ENCODE measurements at regions not wholly inside any gene's neighbourhood (a gene's known extent, or its start where the extent isn't known, plus 50 kb on each side); places are given as distances from the start of the nearest gene placed in this dataset.
"Not testable (repeated sequence)": the region's sequence is repeated elsewhere in the genome, so short reads cannot be mapped to it uniquely, and the experiment has no call there.

DNA sequence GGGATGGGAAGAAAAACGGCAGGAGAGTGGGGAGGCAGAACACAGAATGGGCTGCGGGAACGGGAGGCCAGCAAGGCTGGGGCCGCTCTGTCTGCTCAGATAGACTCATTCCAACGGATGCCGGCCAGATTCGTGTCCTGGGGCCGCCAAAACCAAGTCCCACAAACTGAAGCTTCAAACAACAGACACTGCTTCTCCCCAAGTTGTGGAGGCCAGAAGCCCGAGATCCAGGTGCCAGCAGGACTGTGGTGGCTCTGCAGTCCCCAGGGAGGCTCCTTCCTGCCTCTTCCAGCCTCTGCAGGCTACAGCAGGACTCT, 100.6 kb downstream of the ADRA2C start:
- DNase-seq (ENCODE audit: low spot score), result no peak

DNA sequence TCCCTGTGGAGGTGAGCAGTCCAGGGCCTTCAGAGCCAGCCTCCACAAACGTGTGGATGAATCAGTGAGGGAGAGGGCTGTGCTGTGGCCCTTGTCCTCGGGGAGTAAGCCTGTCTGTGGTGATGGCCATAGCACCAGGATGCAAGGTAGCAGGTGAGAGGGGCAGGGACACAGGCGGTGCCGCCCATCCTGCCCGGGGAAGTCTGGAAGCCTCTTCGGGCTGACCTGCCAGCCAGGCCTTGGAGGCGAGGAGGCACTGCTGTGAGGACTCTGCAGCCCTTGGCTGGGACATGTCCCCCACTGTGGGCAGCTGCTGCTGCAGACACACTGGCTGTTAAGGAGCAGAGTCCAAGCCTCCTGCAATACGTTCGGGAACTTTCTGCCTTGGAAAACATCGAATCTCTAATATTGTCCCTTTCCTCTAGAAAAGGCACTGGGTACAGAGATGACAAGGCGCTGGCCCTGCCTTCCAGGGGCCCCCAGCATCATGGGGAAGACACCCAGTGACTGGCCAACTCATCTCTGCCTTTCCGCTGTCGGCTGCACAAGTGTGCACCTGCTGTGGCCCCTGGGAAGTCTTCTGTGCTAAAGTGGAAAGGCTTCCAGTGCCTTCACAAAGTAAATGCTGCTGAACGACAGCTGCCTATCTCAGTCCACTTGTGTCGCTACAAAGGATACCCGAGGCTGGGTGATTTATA, 101.4 kb downstream of the ADRA2C start:
- no peak for DNase-seq (ENCODE audit: low spot score)

DNA sequence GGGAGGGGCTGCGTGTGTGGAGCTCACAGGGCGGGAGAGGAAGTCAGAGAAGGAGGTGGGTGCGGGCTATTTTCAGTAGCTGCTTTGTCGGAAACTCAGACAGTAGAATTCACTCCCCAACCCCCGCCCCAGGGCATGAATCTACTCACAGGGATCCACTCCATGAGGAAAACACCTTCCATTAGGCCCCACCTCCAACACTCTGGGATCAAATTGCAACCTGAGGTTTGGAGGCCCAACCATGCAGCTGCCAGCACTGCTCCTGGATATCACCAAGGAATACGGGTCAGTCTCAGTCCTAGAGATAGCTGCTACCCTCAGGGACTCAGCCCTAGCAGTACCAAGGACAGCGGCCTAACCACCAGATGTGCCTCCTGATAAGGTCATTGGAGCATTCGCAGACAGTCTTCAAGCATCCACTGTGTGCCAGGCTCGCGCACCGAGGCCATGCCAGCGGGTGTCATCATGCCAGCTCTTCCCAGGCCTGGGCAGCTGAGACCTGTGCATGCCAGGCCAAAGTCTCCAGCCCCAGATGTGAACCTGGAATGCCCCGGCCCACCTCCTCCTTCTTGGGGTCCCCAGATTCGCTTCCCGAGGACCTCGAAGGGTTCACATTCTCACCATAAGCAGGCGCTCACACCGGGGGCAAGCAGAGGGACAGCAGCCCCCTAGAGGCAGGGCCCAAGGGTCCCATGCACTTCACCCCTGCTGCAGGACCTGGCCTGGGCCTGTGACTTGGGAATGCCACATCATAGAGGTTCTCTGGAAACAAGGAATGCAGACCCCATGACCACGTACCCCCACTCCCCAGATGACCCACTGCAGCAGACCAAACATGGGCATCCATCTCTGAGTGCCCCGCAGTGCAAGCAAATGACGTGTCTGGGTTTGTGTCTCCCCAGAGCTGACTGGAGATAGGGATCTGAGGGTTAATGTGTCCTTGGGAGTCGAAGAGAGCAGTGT, 102.3 kb downstream of the ADRA2C start:
- DNase-seq (ENCODE audit: low spot score), result peak; percentile 62

- no peak for DNase-seq (ENCODE audit: low spot score)
Measured at GRCh38 chr4:3869174-3869572, 103.0 kb downstream of the ADRA2C start.

DNA sequence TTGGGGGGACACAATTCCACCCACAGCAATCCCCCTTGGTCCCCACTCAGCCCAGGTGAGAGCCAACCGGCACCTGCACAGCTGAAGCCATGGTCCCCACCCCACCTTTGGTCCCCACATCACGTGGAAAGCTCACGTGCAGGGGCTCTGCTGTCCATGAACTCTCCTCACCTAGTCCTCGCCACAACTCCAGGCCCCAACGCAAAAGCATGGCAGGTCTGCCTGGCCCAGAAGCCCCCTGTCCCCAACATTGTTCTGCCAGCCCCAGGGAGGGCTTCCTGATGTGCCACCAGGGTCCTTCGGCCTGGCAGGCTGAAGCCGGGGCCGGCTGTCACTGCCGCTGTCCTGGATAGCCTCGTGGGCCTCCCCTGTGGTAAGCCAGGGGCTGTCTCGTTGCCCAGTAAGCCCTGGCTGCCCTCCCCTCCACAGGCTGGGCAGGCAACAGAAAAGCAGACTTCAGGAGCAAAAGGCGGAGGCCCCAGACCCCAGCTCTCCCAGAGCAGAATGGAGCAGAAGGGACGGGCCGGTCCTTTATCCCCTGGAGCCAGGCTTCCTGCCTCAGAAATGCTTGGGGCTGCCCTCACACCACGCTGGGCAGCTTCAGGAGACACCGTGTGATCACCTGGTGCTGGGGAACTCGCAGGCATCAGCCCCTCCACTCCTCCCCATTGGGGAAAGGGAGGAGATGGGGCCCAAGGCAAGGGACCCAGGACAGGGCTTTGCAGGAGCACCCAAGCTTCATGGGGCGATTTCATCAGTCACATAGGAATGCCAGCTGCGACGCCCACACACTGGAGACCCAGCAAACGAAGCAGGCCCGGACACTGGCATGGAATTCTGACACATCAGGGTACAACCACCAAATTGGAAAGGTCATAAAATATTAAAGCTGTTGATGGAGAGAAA, 103.7 kb downstream of the ADRA2C start:
- DNase-seq (ENCODE audit: low spot score), result no peak

GRCh38 chr4:3870567-3870962, 104.4 kb downstream of the ADRA2C start:
- no peak for DNase-seq (ENCODE audit: low spot score)

GRCh38 chr4:3871181-3871852, 105.1 kb downstream of the ADRA2C start:
- DNase-seq (ENCODE audit: low spot score), result no peak

DNA sequence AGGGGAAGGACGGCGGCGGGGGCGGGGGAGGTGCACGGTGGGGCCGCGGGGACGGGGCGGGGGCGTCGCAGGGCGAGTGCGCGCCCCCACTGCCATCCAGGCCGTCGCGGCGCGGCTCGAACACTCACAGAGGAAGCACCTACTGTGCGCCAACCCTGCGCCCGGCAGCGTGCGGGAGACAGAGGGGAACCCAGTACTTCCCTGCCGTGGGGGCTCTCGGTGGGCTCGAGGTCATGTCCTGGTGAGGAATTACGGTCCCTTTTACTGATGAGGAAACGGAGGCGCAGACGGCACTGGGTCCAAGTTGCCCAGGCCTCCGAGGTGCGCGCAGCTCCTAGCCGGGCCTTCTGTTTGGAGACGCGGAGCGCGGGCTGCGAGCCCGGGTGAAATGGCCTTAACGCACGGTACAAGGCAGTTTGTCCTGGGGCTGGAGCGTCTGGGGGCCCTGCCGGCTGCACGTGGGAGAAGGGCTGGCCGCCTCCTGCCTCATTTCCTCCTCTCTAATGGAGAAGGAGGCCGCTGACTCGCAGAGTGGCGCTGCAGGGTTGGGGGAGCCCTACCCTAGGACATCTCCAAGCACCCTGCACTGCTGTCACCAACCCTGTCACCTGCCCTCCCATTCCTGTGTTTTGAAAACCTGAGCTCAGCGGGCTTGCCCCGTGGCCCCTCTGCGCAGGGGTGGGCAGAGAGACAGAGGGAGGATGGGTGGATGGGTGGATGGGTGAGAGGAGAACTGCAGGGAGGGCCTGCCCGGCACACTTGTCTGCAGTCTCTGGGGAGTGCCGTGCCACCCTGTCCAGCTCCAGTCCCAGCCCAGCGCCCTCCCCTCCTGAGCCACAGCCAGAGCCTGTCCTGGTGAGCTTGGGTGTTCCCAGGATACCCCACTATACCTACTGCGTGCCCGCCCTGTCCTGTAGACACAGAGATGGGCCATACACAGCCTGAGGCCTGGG, 106.0 kb downstream of the ADRA2C start:
- no peak for DNase-seq (ENCODE audit: low spot score)

- no peak for DNase-seq (ENCODE audit: low spot score)
Measured at GRCh38 chr4:3872834-3873313, 106.7 kb downstream of the ADRA2C start.

- DNase-seq (ENCODE audit: low spot score), result no peak
Measured at GRCh38 chr4:3873408-3874027, 107.3 kb downstream of the ADRA2C start.

GRCh38 chr4:3874028-3874415, 107.8 kb downstream of the ADRA2C start:
- DNase-seq (ENCODE audit: low spot score), result no peak

GRCh38 chr4:3874525-3875110, 108.4 kb downstream of the ADRA2C start:
- no peak for DNase-seq (ENCODE audit: low spot score)

DNA sequence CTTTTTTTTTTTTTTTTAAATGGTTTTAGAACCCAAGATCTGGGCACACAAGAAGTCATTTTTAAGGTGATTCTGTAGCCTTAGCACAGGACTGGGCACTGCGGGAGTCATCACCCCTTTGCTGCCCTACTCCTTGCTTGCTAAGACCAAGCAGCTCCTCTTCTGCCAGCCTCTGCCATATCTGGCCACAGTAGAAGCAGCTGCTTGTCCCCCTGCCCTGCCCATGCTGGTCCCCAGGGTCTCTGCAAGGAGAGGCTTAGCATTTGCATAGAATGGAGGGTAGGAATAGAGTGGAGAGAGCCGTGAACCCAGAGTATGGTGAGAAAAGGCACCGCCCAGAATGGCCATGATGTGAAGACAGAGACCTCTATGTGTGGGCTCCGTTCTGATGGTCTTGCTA, 109.3 kb downstream of the ADRA2C start:
- DNase-seq (ENCODE audit: low spot score), result no peak

DNA sequence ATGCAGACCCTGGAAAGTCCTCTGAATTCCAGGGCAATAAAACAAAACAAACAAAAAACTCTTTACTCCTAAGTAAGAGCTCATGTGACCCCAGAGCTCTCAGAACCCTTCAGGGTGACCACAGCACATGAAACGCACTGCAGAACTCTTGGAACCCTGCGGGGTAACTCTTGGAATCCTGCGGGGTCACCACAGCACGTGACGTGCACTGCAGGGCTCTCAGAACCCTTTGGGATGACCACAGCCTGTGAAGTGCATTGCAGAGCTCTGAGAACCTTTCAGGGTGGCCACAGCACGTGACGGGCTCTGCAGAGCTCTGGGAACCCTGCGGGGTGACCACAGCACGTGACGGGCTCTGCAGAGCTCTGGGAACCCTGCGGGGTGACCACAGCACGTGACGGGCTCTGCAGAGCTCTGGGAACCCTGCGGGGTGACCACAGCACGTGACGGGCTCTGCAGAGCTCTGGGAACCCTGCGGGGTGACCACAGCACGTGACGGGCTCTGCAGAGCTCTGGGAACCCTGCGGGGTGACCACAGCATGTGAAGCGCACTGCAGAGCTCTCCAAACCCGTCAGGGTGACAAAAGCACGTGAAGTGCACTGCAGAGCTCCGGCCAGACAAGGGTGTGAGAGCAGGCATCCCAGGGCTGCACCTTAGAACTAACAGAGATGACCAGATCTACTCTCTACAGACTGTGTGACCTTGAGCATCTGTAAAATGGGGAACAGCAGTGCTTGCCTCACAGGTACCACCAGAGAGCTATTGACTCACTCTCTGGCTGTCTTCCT, 110.1 kb downstream of the ADRA2C start:
- not testable (repeated sequence) for DNase-seq (ENCODE audit: low spot score)

GRCh38 chr4:3877236-3877635, 111.1 kb downstream of the ADRA2C start:
- DNase-seq (ENCODE audit: low spot score), result no peak

DNA sequence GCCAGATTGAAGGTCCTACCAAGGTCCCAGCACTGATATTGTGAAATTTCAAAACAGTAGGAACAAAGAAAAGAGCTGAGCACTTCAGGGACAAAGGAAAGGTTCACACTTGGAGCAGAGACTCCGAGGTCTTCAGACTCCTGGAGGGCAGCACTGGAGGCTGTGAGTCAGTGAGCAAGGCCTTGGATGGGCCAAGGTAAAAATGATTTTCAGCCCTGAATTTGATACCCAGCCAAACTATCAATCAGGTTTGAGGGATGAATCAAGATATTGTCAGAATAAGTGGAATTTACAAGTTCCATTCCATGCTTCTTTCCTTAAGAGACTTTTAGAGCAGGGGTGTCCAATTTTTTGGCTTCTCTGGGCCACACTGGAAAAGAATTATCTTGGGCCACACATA, 111.7 kb downstream of the ADRA2C start:
- DNase-seq (ENCODE audit: low spot score), result no peak

- DNase-seq (ENCODE audit: low spot score), result no peak
Measured at GRCh38 chr4:3878678-3879077, 112.5 kb downstream of the ADRA2C start.

DNA sequence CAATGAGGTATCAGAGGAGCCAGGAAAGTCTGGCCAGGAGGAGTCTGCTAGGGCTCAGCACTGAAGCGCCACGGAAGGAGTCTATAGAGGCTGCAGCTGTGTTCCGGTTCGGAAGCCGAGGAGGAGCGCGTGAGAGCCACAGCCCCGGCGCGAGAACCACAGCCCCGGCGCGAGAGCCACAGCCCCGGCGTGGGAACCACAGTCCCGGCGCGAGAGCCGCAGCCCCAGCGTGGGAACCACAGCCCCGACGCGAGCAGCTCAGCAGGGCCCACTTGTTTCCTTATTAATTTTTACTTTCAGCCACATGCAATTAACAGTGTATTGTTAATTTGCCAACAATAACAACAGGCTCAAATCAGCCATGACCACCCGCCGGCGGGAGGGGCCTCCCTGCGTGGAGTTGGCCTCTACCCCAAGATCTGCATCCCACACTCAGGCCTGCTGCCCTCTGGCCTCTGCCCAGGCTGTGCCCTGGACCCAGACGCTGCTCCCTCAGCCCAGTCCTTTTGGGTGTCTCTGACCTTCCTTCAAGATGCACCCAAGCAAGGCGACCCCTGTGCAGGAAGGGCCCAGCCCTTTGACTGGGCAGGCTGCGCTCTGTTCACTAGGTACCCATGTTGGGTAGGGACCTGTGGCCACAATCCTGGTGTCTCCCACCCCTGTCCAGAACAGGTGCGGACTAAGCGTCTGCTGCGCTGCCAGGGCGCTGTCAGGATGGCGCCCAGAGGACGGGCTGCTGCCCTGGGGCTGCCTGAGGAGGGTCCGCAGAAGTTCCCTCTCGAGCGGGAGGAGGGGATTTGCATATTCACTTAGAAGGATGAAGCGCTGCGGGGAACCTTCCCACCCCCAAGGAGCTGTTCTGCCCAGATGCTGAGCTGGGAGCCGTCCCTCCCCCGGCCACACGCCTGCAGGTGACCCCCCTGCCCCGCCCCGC, 113.8 kb downstream of the ADRA2C start:
- no peak for DNase-seq (ENCODE audit: low spot score)
